HG02970 (cell line): ENCODE measurements at regions not wholly inside any gene's neighbourhood (a gene's known extent, or its start where the extent isn't known, plus 50 kb on each side); places are given as distances from the start of the nearest gene placed in this dataset.
"Not testable (repeated sequence)": the region's sequence is repeated elsewhere in the genome, so short reads cannot be mapped to it uniquely, and the experiment has no call there.

Experiments used
- ATAC-seq: cut with Tn5 transposase; IDR thresholded peaks from one replicate; pipeline ENCODE4 v1.9.1; 2021; ENCODE audit warnings: mild to moderate bottlenecking, moderate library complexity, moderate number of reproducible peaks; ENCODE audit not compliant: unreplicated experiment, low FRiP score

DNA sequence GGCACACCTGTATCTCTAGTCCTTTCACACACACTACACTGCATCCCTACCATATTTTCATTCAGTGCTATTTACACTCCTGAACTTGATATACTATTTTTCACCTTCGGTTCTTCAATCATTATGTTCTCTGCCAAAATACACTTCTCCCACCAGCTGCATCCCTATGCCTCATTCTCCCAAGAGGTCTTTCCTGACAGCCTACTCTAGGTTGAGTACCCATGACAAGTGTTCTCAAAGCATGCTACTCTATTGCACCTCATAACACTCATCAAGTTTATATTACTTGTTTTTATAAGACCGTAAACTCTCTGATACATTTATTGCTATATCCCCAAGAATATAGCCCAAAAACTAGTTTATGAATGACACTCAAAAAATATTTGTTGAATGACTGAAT is 549.5 kb downstream of the PYDC2 start:
- ATAC-seq, result no peak

DNA sequence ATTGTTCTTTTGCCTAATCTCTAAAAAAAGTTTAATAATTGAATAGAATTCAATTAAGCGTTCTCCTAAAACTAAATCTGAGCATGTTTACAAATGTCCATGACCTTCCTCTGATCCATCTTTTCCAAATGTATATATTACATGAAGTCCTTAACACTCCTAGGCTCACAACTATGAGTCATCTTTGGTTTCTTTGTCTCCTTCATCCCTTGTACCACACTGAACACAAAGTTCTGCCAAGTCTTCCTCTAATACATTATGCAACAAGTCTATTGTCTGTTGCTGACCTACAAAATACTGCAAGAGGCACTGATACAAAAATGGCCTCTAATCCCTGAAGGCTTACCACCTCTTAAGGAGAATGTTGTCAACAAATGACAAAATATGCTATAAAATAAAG is 550.2 kb downstream of the PYDC2 start:
- ATAC-seq, result no peak

GRCh38 chr3:192013110-192013509 is 552.1 kb downstream of the PYDC2 start:
- no peak for ATAC-seq

DNA sequence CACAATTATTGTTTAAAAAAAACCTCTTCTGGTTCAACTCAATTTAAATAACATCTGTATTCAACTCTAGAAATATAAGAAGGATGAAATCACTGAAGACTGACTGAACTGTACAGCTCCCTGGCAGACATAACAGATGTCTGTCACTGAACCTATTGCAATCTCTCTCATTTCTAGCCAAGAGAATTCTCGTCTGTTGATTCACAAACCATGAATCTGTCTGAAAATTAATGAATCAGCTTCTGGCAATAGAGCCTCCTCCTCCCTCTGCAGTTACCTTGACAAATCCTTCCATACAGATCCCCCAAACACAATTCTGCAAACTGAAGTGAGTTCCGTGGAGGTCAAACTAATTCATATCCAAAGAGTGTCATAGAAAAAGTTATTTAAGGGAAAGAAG is 561.4 kb downstream of the PYDC2 start:
- no peak for ATAC-seq

- no peak for ATAC-seq
These were observed 563.8 kb downstream of the PYDC2 start for GRCh38 chr3:192024751-192025150.

- ATAC-seq, result no peak
These were observed 565.7 kb downstream of the PYDC2 start for GRCh38 chr3:192026661-192027060.

DNA sequence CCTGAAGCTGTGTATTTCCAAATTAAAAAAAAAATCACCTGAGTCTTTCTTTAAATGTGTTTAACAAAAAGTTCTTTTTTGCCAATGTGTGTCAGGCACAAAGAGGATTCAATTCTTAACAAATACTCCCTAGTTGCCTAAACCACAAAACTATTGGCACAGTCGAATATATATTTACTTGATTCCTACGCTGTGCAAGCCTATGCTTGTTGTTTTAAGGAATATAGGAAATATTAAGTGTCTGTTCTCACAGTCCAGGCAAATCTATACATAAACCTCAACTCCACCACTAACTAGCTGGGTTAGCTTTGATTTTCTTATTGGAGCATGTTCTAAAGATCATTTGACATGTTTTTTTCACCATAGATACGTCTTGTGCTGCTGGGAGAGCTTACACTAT is 571.0 kb downstream of the PYDC2 start:
- ATAC-seq, result no peak

DNA sequence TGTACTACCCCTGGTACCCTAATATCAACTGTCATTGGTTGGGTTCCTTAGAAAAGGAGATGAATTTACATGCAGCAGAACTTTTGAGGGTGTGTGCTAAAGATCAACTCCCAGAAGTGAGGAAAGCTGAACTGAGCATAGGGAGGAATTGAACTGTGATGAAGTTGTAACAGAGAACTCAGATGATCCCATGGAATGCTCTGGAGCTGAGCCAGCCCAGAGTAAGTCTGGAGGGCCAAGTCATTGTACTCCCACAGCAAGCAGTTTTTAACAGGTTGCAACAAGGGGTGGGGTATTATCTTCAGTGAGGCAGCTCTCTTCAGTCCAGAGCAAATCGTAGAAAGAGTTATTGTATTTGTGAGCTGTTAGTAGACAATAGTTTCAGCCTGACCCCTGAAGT is 572.3 kb downstream of the PYDC2 start:
- ATAC-seq, result no peak

DNA sequence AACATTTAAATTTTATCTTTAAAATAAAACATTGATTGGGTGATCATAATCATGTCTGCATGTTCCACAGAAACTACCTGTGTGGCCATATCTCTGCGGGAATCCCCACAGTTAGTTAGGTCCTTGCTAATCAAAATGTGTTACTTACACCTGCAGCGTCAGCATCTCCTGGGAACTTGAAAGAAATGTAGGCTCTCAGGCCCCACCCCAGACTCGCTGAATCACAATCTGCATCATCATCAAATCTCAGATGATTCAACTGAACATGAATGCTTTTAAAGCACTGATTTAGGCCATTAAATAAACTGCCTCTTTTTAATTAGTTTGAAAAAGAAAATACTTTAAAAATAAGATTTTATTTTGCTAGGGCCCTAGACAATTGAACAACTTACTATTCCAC is 577.8 kb downstream of the PYDC2 start:
- no peak for ATAC-seq

- no peak for ATAC-seq
These were observed 578.6 kb downstream of the PYDC2 start for GRCh38 chr3:192039593-192039992.

GRCh38 chr3:192040282-192041043 is 579.5 kb downstream of the PYDC2 start:
- no peak for ATAC-seq

GRCh38 chr3:192042116-192042515 is 581.2 kb downstream of the PYDC2 start:
- ATAC-seq, result peak; percentile 96

GRCh38 chr3:192054881-192055280 is 593.9 kb downstream of the PYDC2 start:
- ATAC-seq, result no peak

DNA sequence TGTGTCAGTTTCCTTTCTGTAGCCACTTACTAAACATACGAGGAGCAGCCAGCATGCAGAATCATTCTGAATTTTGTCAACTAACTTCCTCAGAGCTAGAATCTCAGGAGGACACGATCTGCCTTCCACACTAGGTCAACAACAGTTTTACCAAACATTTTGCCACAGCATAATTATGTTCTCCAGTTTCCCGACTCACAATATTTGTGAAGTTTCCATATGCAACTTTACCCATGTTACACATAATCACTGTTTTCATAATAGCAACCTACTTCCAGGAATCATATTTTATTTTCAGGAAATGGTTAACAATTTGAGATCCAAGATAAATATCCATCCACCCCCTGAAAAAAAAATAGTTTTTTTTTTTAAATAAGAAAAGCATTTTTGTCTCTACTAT is 595.0 kb downstream of the PYDC2 start:
- no peak for ATAC-seq

GRCh38 chr3:192057261-192057660 is 596.3 kb downstream of the PYDC2 start:
- no peak for ATAC-seq

- no peak for ATAC-seq
These were observed 599.3 kb downstream of the PYDC2 start for GRCh38 chr3:192060160-192060781.

- ATAC-seq, result no peak
These were observed 600.5 kb downstream of the PYDC2 start for GRCh38 chr3:192061426-192061825.

DNA sequence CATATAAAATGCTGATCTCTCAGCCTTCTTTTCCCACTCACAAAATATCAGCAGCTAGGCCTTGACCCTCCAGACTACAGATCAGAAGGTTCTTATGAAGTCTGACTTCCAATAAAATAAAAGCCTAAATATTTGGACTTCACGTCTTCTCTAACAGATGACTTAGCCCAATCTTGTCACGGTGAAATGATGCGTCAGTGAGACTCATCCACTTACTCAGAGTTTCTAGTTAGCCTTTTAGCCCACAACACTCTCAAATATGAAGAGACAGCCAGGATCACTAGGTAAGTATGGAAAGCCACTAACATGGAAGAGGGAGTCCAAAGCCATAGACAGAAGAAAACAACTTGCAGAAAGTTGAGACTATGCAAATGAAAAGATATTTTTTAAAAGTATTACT is 601.2 kb downstream of the PYDC2 start:
- no peak for ATAC-seq

GRCh38 chr3:192063570-192063969 is 602.6 kb downstream of the PYDC2 start:
- ATAC-seq, result no peak

GRCh38 chr3:192064959-192065358 is 604.0 kb downstream of the PYDC2 start:
- no peak for ATAC-seq

- not testable (repeated sequence) for ATAC-seq
These were observed 605.3 kb downstream of the PYDC2 start for GRCh38 chr3:192066253-192066652.
